ENCODE measurements at regions not wholly inside any gene's neighbourhood (a gene's known extent, or its start where the extent isn't known, plus 50 kb on each side); places are given as distances from the start of the nearest gene placed in this dataset.

DNA sequence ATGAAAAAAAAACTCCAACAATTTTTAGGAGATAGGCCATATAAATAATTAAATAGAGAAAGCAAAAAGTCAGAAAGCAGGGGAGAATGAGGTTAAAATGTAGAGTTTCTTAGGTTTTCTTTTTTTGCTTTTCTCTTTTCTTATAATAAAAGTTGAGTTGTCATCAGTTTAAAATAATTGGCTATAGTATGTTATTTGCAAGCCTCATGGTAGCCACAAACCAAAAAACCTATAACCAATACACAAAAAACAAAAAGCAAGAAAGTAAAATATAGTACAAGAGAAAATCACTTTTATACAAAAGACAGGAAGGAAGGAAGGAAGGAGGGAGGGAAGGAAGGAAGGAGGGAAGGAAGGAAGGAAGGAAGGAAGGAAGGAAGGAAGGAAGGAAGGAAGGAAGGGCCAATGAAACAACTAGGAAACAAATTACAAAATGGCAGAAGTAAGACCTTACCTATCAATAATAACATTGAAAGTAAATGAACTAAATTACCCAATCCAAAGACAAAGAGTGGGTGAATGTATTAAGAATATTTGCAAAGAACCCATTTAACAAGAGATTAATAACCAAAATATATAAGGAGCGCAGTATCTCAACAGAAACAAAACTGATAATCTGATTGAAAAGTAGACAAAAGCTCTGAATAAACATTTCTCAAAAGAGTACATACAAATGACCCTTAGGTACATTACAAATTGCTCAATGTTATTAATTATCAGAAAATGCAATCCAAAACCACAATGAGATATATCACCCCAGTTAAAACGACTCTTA, 541.3 kb upstream of the LRRTM4 start:
- DNase-seq, result no peak
- TF ChIP-seq, protein P1, sequence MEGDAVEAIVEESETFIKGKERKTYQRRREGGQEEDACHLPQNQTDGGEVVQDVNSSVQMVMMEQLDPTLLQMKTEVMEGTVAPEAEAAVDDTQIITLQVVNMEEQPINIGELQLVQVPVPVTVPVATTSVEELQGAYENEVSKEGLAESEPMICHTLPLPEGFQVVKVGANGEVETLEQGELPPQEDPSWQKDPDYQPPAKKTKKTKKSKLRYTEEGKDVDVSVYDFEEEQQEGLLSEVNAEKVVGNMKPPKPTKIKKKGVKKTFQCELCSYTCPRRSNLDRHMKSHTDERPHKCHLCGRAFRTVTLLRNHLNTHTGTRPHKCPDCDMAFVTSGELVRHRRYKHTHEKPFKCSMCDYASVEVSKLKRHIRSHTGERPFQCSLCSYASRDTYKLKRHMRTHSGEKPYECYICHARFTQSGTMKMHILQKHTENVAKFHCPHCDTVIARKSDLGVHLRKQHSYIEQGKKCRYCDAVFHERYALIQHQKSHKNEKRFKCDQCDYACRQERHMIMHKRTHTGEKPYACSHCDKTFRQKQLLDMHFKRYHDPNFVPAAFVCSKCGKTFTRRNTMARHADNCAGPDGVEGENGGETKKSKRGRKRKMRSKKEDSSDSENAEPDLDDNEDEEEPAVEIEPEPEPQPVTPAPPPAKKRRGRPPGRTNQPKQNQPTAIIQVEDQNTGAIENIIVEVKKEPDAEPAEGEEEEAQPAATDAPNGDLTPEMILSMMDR (conservative IDR thresholded peaks at IDR 0.05), result no peak
- Histone ChIP-seq H3K9ac (ENCODE audit: extremely low read depth, insufficient read length, low read length) (no peak overlapping the region), H2BK15ac (ENCODE audit: low read depth, low read length) (no peak overlapping the region), H3T11ph (ENCODE audit: low read length) (no peak overlapping the region), H2AK5ac (ENCODE audit: insufficient read length, low read length) (no peak overlapping the region), H3K4ac (ENCODE audit: low read depth, low read length) (no peak overlapping the region), H2BK20ac (ENCODE audit: low read depth, low read length, poor library complexity, severe bottlenecking) (no peak overlapping the region), H3K4me2 (ENCODE audit: insufficient read depth, insufficient read length, low read length) (no peak overlapping the region), H2BK5ac (ENCODE audit: insufficient read length, low read length) (no peak overlapping the region), H3K56ac (ENCODE audit: insufficient read length, low read depth, low read length) (no peak overlapping the region), H3K79me1 (ENCODE audit: insufficient read depth, low read depth, low read length, poor library complexity, severe bottlenecking) (no peaks in the 10 kb centered on the region), H4K91ac (ENCODE audit: insufficient read length, low read depth, low read length) (no peak overlapping the region), H4K5ac (ENCODE audit: insufficient read length, low read depth, low read length) (no peak overlapping the region), H3K79me2 (ENCODE audit: insufficient read depth, low read length) (no peaks in the 10 kb centered on the region), H2BK120ac (ENCODE audit: low read depth, low read length, poor library complexity, severe bottlenecking) (no peak overlapping the region), H3K23ac (ENCODE audit: insufficient read length, low read depth, low read length) (no peak overlapping the region), H2BK12ac (ENCODE audit: insufficient read length, low read depth, low read length) (no peak overlapping the region), H3K14ac (ENCODE audit: insufficient read depth, low read length) (no peak overlapping the region), H4K8ac (replicated peaks; ENCODE audit: insufficient read length, low read depth, low read length) (no peak overlapping the region), H3K4me1 (ENCODE audit: insufficient read depth, low read length) (no peaks in the 10 kb centered on the region), H3K23me2 (ENCODE audit: insufficient read length, low read depth, low read length, poor library complexity, severe bottlenecking) (no peaks in the 10 kb centered on the region), H4K20me1 (ENCODE audit: control insufficient read depth, insufficient read depth, insufficient read length) (no peaks in the 10 kb centered on the region), H3K9me3 (ENCODE audit: control insufficient read depth, low read depth, low read length) (no peaks in the 10 kb centered on the region), H3K27ac (ENCODE audit: insufficient read length, low read depth, low read length) (no peak overlapping the region), H3K27me3 (ENCODE audit: insufficient read depth, low read length) (no peaks in the 10 kb centered on the region), H2AFZ (ENCODE audit: low read length) (no peak overlapping the region), H3K18ac (ENCODE audit: insufficient read length, low read depth, low read length) (no peak overlapping the region)
- Mint-ChIP-seq H3K4me3 (no peak overlapping the region), H3K27ac (no peak overlapping the region), H3K9me3 (no peaks in the 10 kb centered on the region; a peak in 1 of 5 replicates), H3K4me1 (peaks cover 0 to 2% of the 10 kb centered on the region in 2 experiments; a peak in 2 of 4 replicates), H3K27me3 (ENCODE audit: low read depth) (no peaks in the 10 kb centered on the region), H3K36me3 (ENCODE audit: insufficient read depth in 1 of 3, low read depth in 3 of 3) (no peaks in the 10 kb centered on the region)
- WGBS (ENCODE audit: extremely low coverage, insufficient read length, low lambda C conversion rate), result no CpG with 5 or more reads among the region's 2 CpGs

Data from H9 (cell line).